ENCODE measurements at regions not wholly inside any gene's neighbourhood (a gene's known extent, or its start where the extent isn't known, plus 50 kb on each side); places are given as distances from the start of the nearest gene placed in this dataset.

DNA sequence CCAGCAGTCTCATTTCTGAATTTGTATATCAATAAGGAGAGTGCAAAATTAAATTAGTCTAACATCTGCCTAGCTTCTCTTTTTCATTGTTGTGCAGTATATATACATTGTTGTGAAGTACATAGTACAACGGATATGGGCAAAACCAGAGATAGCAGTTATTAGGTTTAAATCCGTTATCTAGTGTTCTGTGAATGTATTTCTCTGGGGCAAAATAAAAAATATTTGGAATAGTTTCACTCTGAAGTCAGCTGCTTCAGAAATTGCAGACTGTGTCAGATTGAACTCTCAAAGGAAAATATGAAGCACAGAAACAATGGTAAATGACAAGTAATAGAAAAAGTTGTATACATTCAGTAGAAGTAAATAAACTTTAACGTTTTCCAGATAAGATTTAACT lies 836.5 kb upstream of the CXADR start:
- no peak for DNase-seq (ENCODE audit: low read depth, low spot score)
- in situ Hi-C loops (cut with HindIII; ENCODE audit: low pct_unique_long_range_greater_than_20kb, low sequenced_read_pairs) = no loop called here

DNA sequence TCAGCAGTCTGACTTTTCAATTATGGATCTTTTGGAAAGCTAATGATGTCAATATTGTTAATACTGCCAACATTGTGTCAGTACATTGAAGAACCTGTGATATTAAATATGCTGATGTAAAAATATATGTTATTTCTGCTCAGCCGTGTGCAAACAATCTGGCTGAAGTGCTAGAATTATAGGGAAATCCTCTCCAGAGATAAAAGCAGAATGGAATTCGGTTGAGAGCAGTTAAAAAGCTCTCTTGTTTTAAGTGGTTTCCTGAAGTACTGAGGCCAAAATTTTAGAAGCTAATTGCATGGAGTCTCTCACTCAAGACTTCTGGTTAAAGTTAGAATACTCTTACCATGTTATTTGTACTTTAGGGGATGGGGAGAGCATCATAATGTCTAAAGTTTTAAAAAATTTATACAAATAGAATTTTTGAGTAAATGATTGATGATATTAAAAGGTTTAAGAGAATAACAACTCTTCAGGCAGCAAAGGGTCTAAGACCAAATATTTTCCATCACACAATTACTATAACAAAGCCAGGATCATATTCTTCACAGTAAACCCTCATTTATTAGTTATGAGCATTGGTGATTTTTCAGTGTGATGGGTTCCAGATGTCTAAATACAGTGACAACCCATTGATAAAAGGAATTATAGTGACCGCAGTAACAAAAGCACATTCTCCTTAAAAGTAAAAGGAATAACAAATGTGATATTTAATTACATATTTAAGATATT lies 834.2 kb upstream of the CXADR start:
- in situ Hi-C loops (cut with HindIII; ENCODE audit: low pct_unique_long_range_greater_than_20kb, low sequenced_read_pairs) = no loop called here
- DNase-seq (ENCODE audit: low read depth, low spot score) = no peak

- no peak for DNase-seq (ENCODE audit: low read depth, low spot score)
- in situ Hi-C loops (cut with HindIII; ENCODE audit: low pct_unique_long_range_greater_than_20kb, low sequenced_read_pairs) = no loop called here
Observed at GRCh38 chr21:16695074-16695473, 817.8 kb upstream of the CXADR start.

GRCh38 chr21:16707274-16707673 lies 805.6 kb upstream of the CXADR start:
- no peak for DNase-seq (ENCODE audit: low read depth, low spot score)
- in situ Hi-C loops (cut with HindIII; ENCODE audit: low pct_unique_long_range_greater_than_20kb, low sequenced_read_pairs) = no loop called here

DNA sequence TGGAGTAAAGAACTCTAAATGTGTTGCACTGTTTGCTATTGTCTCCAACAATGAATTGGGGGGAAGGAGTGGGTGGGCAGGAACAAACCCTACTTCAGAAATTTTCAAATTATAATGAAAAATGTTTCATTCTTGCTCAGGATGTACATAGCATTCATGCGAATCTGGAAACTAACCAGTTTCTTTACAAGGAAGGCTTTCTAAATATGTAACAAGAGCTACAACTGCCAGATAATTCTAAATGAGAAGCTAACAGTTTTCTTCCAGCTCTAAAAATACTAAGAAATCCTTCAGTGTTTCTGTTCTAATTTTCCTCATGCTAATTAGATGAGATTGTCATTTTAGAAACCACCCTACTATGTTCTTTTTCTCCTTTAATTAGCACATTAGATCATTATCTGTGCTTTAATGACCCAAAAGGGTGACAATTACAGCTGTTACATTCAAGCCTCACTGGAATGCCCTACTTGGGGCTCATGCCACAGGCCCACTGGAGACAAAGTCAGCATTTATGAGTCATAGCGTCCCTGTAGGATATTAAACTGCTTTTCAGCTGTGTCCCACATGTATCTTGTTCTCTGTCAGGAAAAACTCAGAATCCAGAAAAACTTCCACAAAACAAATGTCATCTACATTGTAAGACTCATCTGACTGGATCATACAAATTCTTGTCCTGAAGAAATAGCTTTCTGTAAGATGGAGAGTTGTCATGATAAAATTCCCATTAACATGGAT lies 804.6 kb upstream of the CXADR start:
- no peak for DNase-seq (ENCODE audit: low read depth, low spot score)
- in situ Hi-C loops (cut with HindIII; ENCODE audit: low pct_unique_long_range_greater_than_20kb, low sequenced_read_pairs) = no loop called here

DNA sequence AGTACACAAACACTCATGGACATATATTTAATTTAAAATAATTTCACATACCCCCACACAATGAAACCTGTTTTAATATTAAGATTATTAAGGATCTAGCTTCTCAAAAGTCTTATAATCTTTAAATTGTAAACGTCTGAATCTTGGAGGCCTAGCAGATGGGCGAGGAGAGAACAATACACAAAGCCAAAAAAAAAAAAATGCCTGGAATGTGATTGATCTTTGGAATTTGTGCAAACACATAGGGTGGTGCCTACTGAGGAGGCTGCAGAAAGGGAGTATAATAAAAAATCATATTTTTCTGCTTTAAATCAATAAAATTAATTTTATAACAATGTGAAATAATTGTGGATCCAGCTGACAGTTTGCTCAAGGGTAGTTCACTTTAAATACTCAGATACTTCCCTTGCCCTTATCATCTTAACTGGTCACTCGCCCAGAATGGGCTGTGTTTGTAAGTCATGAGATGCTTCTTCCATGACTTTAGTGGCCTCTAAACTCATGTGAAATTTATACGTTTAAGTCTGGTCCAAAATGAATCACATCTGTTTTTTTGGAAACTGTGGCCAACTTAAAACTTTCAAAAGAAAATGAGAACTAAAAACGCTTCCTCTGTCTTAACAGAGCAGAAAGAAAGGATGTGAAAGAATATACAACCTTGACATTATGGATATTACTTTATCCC lies 802.8 kb upstream of the CXADR start:
- DNase-seq (ENCODE audit: low read depth, low spot score) = no peak
- in situ Hi-C loops (cut with HindIII; ENCODE audit: low pct_unique_long_range_greater_than_20kb, low sequenced_read_pairs) = no loop called here

- in situ Hi-C loops (cut with HindIII; ENCODE audit: low pct_unique_long_range_greater_than_20kb, low sequenced_read_pairs) = no loop called here
- DNase-seq (ENCODE audit: low read depth, low spot score) = no peak
Observed at GRCh38 chr21:16711757-16712156, 801.1 kb upstream of the CXADR start.

- no peak for DNase-seq (ENCODE audit: low read depth, low spot score)
- in situ Hi-C loops (cut with HindIII; ENCODE audit: low pct_unique_long_range_greater_than_20kb, low sequenced_read_pairs) = no loop called here
Observed at GRCh38 chr21:16713331-16714117, 799.3 kb upstream of the CXADR start.

DNA sequence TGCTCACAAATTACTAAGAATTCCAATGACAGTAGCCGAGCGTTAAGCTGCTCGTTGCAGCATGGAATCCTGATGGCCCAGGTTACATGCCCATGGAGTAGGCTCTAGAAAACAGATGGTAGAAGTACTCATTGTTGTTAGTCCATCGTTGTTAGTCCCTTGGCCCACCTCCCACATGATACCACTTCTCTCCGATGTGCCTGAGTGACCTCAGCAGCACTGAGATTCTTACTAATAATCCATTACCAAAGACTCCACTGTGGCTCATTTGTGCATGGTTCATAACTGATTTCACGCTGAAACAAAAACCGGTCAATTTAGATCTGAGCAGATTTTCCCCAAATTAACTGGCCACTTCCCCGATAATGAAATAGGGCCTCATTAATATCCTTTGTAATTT lies 772.3 kb upstream of the CXADR start:
- in situ Hi-C loops (cut with HindIII; ENCODE audit: low pct_unique_long_range_greater_than_20kb, low sequenced_read_pairs) = no loop called here
- DNase-seq (ENCODE audit: low read depth, low spot score) = no peak

DNA sequence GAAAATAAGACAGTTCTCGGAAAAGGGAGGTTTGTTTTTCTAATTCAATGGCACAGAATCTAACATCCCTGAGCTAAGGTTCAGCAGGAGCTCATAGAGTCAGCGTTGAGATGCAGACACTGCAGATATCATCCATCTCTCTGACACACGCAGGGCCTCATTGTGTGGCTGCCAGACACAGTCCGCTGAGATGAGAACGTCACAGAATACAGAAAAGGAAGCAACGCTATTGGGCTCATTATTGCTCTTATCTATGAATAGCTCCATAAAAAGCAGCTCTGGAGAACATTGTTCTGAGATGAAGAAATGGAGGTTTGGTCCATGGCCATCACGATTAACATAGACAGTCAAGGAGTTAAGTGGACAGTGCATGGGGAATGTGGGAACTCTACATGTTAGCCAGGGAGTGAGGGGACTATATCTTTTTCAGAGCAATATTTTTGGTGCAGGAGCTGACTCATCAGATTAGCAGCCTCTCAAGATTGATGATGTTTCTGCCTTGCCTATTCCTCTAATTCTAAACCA lies 771.6 kb upstream of the CXADR start:
- in situ Hi-C loops (cut with HindIII; ENCODE audit: low pct_unique_long_range_greater_than_20kb, low sequenced_read_pairs) = no loop called here
- no peak for DNase-seq (ENCODE audit: low read depth, low spot score)

DNA sequence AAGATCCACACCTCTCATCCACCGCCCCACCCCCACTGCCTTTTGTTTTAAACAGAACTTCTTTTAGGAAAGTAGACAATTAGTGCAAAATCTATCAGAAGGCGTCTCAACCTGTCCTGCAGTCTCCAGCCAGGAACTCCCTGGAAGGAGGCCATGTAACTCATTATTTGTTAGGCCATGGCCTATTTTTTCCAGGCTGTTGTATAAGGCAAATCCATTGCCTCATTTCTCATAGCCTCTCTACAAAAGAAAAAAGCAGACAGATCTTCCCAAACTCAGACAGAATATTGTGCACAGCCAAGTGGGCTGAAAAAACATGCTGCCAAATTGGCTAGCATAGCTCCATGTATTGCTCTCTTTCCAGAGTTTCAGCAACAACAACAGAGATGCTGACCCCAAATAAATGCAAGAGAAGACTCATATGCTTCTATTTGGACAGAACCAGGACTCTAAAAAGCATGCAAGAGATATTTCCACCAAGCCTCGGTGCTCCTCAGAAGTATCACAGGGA lies 770.7 kb upstream of the CXADR start:
- in situ Hi-C loops (cut with HindIII; ENCODE audit: low pct_unique_long_range_greater_than_20kb, low sequenced_read_pairs) = no loop called here
- DNase-seq (ENCODE audit: low read depth, low spot score) = no peak

- no peak for DNase-seq (ENCODE audit: low read depth, low spot score)
- in situ Hi-C loops (cut with HindIII; ENCODE audit: low pct_unique_long_range_greater_than_20kb, low sequenced_read_pairs) = no loop called here
Observed at GRCh38 chr21:16742741-16743140, 770.1 kb upstream of the CXADR start.

DNA sequence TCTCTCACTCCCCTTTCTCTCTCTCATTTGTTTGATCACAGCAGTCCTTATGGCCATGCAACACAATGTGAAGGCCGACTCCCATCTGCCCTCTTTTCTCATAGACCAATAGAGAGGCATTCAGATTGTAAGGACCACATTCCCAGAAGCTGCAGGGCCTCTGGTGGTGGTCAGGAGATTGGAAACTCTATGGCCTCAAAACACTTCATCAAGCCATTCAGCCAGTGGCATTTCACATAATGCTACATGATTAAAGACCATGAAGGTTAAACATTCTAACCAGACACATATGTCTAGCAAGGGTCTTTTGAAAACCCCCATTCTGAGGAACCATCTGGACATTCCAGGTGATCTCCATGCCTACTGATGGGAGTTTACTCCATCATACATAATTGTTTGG lies 769.5 kb upstream of the CXADR start:
- no peak for DNase-seq (ENCODE audit: low read depth, low spot score)
- in situ Hi-C loops (cut with HindIII; ENCODE audit: low pct_unique_long_range_greater_than_20kb, low sequenced_read_pairs) = no loop called here

DNA sequence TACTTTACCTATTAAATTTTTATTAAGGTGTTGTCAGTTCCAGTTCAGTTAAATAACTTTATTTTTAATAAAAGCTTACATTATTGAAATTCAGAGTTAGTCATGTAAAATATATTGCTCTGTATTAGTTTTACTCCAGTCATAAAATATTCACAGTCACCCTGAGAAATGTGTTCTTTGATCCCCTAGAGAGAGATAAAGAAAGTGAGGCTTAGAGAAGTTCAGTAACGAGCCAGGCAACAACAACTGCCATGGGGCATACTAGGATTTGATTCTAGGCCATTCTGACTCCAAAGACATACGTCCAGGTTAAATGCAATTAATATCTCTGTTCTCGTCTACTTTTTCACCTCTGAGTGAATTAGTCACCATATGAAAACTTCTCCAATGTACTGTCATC lies 761.9 kb upstream of the CXADR start:
- DNase-seq (ENCODE audit: low read depth, low spot score) = no peak

GRCh38 chr21:16751695-16752474 lies 761.0 kb upstream of the CXADR start:
- no peak for DNase-seq (ENCODE audit: low read depth, low spot score)
- in situ Hi-C loops (cut with HindIII; ENCODE audit: low pct_unique_long_range_greater_than_20kb, low sequenced_read_pairs) = no loop called here

More for the DNA sequence above, 761.9 kb upstream of the CXADR start:
- in situ Hi-C loops (cut with HindIII; ENCODE audit: low pct_unique_long_range_greater_than_20kb, low sequenced_read_pairs) = no loop called here

GRCh38 chr21:16752475-16752857 lies 760.4 kb upstream of the CXADR start:
- in situ Hi-C loops (cut with HindIII; ENCODE audit: low pct_unique_long_range_greater_than_20kb, low sequenced_read_pairs) = no loop called here
- DNase-seq (ENCODE audit: low read depth, low spot score) = no peak

GRCh38 chr21:16755061-16755460 lies 757.8 kb upstream of the CXADR start:
- in situ Hi-C loops (cut with HindIII; ENCODE audit: low pct_unique_long_range_greater_than_20kb, low sequenced_read_pairs) = no loop called here
- no peak for DNase-seq (ENCODE audit: low read depth, low spot score)

Measured in SK-MEL-5 (cell line).